ENCODE measurements at regions not wholly inside any gene's neighbourhood (a gene's known extent, or its start where the extent isn't known, plus 50 kb on each side); places are given as distances from the start of the nearest gene placed in this dataset.
"Not testable (repeated sequence)": the region's sequence is repeated elsewhere in the genome, so short reads cannot be mapped to it uniquely, and the experiment has no call there.

DNA sequence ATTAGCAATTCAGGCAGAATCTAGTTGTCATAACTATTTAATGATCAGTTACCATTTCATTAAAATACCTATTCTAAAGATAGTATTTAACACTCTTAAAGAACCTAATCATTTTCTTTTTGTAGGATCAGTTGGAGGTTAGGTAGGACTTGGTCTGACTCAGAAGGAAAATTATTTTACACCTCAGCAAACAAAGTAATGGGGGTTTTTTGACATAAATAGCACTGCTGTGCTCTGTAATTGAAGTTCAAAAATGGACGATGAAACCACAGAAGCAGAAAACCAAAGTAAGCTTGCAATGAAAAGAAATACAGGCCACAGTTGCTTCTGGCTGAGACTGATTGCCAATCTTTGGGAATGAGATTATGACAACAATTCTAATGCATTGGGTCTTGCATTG lies 187.0 kb upstream of the TRPM3 start:
- H3K9me3 Mint-ChIP-seq, result no peaks in the 10 kb centered on the region
- no peaks in the 10 kb centered on the region for H3K4me1 Mint-ChIP-seq
- H3K27me3 Mint-ChIP-seq, result peaks cover 10% of the 10 kb centered on the region
- H3K27ac Mint-ChIP-seq, result no peak overlapping the region
- ATAC-seq (no peak), DNase-seq (no peak)
- H3K4me3 Mint-ChIP-seq, result no peak overlapping the region

DNA sequence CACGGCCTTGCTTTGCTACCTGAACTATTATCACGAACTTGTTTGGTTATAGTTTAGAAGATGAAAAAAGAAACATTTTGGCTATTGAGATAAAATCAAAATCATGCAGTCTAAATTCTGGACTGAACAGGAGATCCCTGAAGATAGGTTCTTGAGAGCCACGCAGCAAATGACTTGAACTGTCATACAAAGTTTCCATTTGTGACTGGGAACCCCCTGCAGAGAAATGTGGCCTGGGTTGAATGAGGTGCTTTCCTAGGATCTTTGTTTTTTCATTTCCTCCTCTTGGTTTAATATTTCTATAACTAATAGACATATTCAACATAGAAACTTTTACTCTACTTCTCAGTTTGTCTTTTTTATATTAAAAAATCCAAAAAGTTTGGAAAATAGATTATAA lies 184.7 kb upstream of the TRPM3 start:
- Mint-ChIP-seq H3K27me3 (no peaks in the 10 kb centered on the region), H3K4me1 (no peaks in the 10 kb centered on the region), H3K9me3 (no peaks in the 10 kb centered on the region), H3K4me3 (no peak overlapping the region), H3K27ac (no peak overlapping the region)
- DNase-seq (no peak), ATAC-seq (no peak)

DNA sequence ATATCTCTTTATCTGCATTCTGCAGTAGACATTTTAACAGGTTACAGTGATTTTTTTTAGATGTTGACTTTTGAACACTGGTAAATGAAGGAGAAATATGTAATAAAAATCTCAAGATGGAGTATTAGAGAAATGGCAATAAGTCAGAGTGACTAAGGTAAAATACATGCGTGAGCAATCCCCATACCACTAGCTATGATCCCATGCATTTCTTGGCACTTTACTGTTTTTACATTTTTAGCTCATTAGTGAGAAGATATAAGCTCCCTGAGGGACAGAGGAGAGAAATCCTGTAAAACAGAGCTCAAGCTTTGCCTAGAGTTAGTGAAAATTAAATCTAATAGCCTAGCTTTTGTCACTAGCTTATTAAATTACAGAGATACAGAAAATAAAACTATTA lies 181.9 kb upstream of the TRPM3 start:
- H3K9me3 Mint-ChIP-seq, result no peaks in the 10 kb centered on the region
- no peaks in the 10 kb centered on the region for H3K27me3 Mint-ChIP-seq
- ATAC-seq (no peak), DNase-seq (no peak)
- H3K4me1 Mint-ChIP-seq, result no peaks in the 10 kb centered on the region
- no peak overlapping the region for H3K27ac Mint-ChIP-seq
- H3K4me3 Mint-ChIP-seq, result no peak overlapping the region

DNA sequence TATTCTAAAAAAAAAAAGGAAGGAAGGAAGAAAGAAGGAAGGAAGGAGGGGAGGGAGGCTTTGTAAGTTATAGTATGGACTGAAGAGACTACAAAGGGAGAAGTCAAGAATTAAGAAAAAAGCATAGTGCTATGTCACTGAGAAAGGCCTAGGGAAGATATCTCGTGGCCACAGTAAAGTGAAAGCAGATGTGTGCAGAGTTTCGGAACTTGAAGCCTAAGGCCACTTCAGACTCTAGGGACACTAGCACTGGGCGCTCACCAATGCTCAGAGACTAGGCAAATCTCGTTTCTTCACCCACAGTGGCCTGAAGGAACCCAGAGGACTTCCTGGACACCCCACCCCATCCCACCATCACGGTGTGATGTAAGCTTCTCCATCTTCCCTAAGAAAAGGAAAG lies 181.4 kb upstream of the TRPM3 start:
- Mint-ChIP-seq H3K27me3 (no peaks in the 10 kb centered on the region), H3K9me3 (no peaks in the 10 kb centered on the region), H3K4me3 (no peak overlapping the region), H3K4me1 (no peaks in the 10 kb centered on the region), H3K27ac (no peak overlapping the region)
- ATAC-seq (no peak), DNase-seq (no peak)

DNA sequence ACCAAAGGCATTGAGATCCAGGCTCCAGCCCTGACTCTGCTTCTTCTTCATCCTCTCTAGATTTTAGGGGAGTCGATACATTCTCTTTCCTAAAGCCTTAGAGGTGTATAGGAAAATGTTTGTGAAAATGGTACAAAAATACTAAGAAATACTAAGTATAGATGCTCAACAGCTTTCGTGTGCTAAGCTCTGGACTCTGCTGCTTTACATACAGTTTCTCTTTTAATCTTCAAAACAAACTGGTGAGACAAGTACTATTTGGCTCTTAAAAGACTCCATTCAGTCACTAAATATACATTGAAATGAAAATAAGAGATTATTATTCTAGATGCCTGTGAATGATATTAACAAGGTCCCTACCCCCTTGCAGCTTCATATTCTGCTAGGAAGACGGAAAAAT lies 174.5 kb upstream of the TRPM3 start:
- DNase-seq (no peak), ATAC-seq (no peak)
- no peaks in the 10 kb centered on the region for H3K4me1 Mint-ChIP-seq
- peaks cover 12% of the 10 kb centered on the region for H3K27me3 Mint-ChIP-seq
- H3K4me3 Mint-ChIP-seq, result no peak overlapping the region
- no peaks in the 10 kb centered on the region for H3K9me3 Mint-ChIP-seq
- no peak overlapping the region for H3K27ac Mint-ChIP-seq

DNA sequence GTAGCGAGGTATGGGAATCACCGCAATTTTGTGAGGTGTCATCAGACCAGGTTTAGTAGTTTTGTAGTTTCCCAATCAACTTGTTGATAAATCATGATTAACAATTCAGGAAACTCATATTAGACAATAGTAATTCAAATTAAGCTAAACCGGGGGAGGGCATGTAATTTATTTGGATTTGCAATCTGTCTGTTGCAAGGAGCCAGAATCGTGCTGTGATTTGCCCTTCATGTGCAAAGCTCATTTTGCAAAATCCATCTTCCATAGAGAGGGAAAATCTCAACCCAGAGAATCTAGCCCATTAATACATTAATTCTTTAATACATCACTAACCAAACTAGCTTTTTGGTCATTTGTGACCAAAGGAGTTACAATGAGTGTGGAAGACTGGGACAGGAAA lies 164.7 kb upstream of the TRPM3 start:
- Mint-ChIP-seq H3K27me3 (peaks cover 16% of the 10 kb centered on the region), H3K4me3 (no peak overlapping the region), H3K9me3 (no peaks in the 10 kb centered on the region), H3K4me1 (no peaks in the 10 kb centered on the region), H3K27ac (no peak overlapping the region)
- DNase-seq (no peak), ATAC-seq (no peak)

DNA sequence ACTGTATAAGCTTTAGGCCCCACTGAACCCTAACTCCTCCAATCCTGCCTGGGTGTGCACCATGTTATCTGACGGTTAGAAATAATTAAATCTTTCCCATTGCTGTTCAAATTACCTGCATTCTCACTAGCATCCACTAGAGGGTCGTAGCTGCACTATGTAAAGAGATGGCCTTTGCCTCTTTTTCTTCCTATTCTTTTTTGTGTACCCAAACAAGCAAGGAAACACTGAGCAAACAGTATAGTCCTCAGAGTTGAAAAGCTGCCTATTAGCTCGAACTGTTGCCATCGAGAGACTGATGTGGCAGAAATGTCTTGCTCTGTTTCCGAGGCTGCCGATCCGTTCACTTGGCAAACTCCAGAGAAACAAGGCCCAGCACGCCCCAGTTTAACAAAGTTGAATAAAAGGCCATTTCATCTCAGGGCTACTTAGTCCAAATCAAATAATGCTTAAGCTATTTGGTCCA lies 163.8 kb upstream of the TRPM3 start:
- ATAC-seq, result peak; percentile 85
- peaks cover 7% of the 10 kb centered on the region for H3K27me3 Mint-ChIP-seq

DNA sequence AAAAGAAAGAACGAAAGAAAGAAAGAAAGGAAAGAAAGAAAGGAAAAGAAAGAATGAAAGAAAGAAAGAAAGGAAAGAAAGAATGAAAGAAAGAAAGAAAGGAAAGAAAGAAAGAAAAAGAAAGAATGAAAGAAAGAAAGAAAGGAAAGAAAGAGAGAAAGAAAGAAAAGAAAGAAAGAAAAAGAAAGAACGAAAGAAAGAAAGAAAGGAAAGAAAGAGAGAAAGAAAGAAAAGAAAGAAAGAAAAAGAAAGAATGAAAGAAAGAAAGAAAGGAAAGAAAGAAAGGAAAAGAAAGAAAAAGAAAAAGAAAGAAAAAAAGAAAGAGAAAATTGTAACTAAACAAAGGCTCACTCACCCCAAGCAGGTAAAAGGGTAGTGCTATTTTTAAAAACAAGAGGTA lies 160.7 kb upstream of the TRPM3 start:
- not testable (repeated sequence) for ATAC-seq, H3K9me3 Mint-ChIP-seq, H3K27ac Mint-ChIP-seq, H3K4me1 Mint-ChIP-seq, DNase-seq, H3K27me3 Mint-ChIP-seq, H3K4me3 Mint-ChIP-seq

More for the DNA sequence above, 163.8 kb upstream of the TRPM3 start:
- Mint-ChIP-seq H3K4me3 (no peak overlapping the region), H3K27ac (no peak overlapping the region), H3K9me3 (no peaks in the 10 kb centered on the region), H3K4me1 (no peaks in the 10 kb centered on the region)
- peak; percentile 18 to 32 for DNase-seq

DNA sequence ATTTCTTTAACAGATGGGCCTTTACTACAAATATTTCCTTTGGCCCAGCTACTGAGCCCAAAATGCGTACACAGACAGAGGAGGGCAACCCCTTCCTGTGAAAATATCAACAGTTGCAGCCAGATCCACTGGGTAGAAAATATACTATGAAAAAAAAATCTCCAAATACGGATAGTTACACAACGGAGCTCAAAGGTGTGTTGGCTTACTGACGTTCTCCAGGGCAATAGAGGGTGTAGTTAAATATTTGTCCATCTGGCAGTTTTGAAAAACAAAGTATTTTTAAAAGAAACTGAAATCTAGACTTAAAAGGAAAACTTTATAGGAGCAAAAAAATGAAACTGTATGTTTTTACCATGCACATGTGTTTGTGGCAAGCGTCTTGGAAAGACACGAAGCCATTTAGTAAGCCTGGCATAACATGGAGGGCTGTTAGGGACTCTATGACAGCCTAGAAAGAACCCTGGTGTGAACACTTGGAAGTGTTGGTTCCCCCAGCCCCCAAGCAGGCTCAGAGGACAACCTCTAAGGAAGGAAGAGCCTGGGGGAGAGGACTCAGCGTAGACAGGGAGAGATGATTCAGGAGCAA lies 157.8 kb upstream of the TRPM3 start:
- no peaks in the 10 kb centered on the region for H3K9me3 Mint-ChIP-seq
- no peak overlapping the region for H3K4me3 Mint-ChIP-seq
- peaks cover 7% of the 10 kb centered on the region for H3K27me3 Mint-ChIP-seq
- no peak for DNase-seq
- H3K4me1 Mint-ChIP-seq, result no peaks in the 10 kb centered on the region
- no peak for ATAC-seq
- no peak overlapping the region for H3K27ac Mint-ChIP-seq

DNA sequence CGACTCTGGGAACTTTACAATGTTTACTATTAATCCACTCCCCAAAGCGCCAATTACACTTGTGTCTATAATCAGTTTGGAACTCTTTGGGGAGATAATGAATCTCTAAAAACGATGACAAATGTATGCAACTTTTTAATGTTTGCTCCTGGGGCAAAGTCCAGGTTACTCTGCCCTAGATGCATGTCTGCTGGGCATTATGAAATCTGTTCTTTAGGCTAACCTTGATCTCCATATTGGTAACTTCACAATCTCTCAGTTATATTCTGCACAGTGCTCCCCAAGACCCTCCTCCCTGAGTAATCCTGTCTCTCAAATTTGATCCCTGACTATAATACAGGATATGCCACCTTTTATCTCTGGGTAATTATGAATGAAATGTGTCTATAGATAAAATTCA lies 152.2 kb upstream of the TRPM3 start:
- H3K4me3 Mint-ChIP-seq, result no peak overlapping the region
- H3K27ac Mint-ChIP-seq, result no peak overlapping the region
- ATAC-seq (peak; percentile 28), DNase-seq (no peak)
- H3K27me3 Mint-ChIP-seq, result peaks cover 7% of the 10 kb centered on the region
- H3K9me3 Mint-ChIP-seq, result no peaks in the 10 kb centered on the region
- no peaks in the 10 kb centered on the region for H3K4me1 Mint-ChIP-seq

DNA sequence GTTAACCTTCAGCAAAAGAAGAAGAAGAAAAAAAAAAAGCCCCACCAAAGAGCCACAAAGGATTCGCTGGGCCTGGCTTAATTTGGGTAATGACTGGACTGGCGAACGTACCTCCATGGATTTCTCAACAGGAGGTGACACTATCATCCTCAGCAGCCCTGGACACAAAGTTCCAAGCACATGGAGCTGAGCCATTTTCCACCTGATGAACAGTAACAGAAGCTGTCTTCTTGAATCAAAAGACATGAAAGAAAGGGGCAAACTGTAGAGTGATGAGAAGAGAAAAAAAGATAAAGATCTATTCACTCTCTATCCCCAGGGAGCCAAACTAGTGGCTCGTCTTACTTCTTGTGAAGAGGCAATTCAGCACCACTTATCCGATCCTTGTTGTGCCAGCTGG lies 150.2 kb upstream of the TRPM3 start:
- H3K4me1 Mint-ChIP-seq, result no peaks in the 10 kb centered on the region
- H3K9me3 Mint-ChIP-seq, result no peaks in the 10 kb centered on the region
- ATAC-seq, result no peak
- no peak for DNase-seq
- no peak overlapping the region for H3K27ac Mint-ChIP-seq
- peaks cover 15% of the 10 kb centered on the region for H3K27me3 Mint-ChIP-seq
- no peak overlapping the region for H3K4me3 Mint-ChIP-seq

DNA sequence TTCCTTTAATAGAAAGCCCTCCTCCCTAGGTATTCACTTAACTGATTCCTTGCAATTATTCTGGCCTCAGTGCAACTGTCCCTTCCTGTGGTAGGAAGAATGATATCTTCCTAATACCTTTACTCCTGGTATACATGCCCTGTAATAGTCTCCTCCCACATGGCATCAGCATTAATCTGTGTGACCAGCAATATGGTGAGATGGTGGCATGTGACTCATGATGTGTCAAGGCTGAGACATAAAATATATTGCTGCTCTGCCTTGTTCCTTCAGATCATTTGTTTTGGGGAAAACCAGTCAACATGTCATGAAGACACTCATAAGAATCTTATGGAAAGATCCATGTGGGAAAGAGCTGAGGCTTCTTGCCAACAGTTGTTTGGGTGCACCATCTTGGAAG lies 149.1 kb upstream of the TRPM3 start:
- no peaks in the 10 kb centered on the region for H3K9me3 Mint-ChIP-seq

DNA sequence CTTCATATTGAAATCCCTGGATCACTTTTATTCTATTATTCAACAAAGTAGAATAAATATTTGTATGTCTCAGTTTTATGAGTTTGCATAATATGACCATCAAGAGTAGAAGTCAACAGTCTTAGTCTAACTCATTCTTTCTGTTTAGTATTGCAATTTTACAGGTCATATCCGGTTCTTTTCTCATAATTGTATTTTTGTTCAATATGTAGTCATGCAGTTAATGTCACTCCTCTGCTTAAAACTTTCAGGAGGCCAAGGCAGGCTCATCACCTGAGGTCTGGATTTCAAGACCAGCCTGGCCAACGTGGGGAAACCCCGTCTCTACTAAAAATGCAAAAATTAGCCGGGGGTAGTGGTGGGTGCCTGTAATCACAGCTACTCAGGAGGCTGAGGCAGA lies 148.4 kb upstream of the TRPM3 start:
- Mint-ChIP-seq H3K4me3 (no peak overlapping the region), H3K27ac (no peak overlapping the region), H3K27me3 (peaks cover 8% of the 10 kb centered on the region), H3K9me3 (no peaks in the 10 kb centered on the region), H3K4me1 (no peaks in the 10 kb centered on the region)
- ATAC-seq, result no peak
- no peak for DNase-seq

More for the DNA sequence above, 149.1 kb upstream of the TRPM3 start:
- ATAC-seq, result no peak
- Mint-ChIP-seq H3K27ac (no peak overlapping the region), H3K27me3 (peaks cover 8% of the 10 kb centered on the region), H3K4me1 (no peaks in the 10 kb centered on the region), H3K4me3 (no peak overlapping the region)
- DNase-seq, result no peak

DNA sequence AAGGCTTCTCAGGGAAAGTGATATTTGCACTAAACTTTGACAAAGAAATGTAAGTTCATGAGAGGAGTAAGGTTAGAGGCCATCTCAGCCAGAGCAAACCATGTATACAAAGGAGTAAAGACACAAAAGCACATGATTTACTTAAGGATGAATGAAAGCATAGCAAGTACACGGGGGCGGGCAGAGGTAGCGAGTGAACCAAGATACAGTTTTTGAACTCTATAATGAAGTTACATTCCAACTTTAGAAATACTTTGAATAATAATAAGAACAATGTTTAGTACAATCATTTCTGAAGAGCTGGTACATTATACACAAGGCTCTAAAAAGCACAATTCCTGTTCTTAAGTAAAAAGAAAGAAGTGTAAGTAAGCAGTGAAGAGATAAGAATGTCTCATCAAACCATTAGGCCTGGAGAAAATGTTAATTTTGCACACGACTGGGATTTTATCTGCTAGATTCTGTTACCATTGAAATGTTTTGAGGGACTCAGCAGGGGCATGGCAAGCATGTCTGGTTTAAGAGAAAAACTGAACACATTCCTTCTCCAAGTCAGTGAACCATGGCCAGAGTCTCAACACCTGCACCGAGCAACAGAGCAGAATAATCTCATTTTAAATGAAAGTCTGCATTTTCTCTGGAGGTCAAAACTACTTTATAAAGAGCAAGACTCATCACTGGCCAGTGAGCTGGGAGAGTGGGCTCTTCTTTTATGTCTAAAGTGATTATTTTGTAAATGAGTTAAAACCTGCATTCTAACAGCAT lies 147.6 kb upstream of the TRPM3 start:
- H3K4me3 Mint-ChIP-seq, result no peak overlapping the region
- no peaks in the 10 kb centered on the region for H3K9me3 Mint-ChIP-seq
- H3K27ac Mint-ChIP-seq, result no peak overlapping the region
- DNase-seq (no peak), ATAC-seq (no peak)
- no peaks in the 10 kb centered on the region for H3K4me1 Mint-ChIP-seq
- peaks cover 8% of the 10 kb centered on the region for H3K27me3 Mint-ChIP-seq

DNA sequence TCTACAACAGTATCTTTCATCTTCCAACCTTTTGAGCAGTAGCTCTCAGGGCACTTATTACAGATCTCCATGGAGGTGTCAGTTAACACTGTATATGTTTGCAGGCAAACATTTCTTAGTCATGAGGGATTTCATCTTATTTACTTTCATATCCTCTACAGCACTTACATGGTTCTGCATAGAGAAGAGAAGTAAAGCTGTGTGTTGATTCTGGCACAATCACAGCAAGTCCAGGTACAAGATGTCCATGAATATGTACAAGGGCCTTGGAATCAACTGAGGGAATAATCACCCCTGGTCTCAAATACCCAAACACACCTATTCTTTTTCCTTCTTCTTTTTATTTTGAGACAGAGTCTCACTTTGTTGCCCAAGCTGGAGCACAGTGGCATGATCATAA lies 142.0 kb upstream of the TRPM3 start:
- peaks cover 8% of the 10 kb centered on the region for H3K27me3 Mint-ChIP-seq
- no peak for DNase-seq
- H3K27ac Mint-ChIP-seq, result peak overlapping the region in 1 of 2 donors; percentile 79
- no peak for ATAC-seq
- H3K9me3 Mint-ChIP-seq, result no peaks in the 10 kb centered on the region
- no peak overlapping the region for H3K4me3 Mint-ChIP-seq
- H3K4me1 Mint-ChIP-seq, result no peaks in the 10 kb centered on the region

DNA sequence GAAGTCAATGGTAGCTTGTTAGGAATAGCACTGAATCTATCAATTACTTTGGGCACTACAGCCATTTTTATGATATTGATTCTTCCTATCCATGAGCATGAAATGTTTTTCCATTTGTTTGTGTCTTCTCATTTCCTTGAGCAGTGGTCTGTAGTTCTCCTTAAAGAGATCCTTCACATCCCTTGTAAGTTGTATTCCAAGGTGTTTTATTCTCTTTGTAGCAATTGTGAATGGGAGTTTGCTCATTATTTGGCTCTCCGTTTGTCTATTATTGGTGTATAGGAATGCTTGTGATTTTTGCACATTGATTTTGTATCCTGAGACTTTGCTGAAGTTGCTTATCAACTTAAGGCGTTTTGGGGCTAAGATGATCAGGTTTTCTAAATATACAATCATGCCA lies 139.0 kb upstream of the TRPM3 start:
- H3K27ac Mint-ChIP-seq, ATAC-seq, H3K9me3 Mint-ChIP-seq, DNase-seq, H3K4me3 Mint-ChIP-seq, H3K27me3 Mint-ChIP-seq, H3K4me1 Mint-ChIP-seq: not testable (repeated sequence)
